ENCODE measurements at regions not wholly inside any gene's neighbourhood (a gene's known extent, or its start where the extent isn't known, plus 50 kb on each side); places are given as distances from the start of the nearest gene placed in this dataset.

GRCh38 chr19:30783936-30784335 lies 411.8 kb downstream of the ZNF536 start:
- no peak for DNase-seq (ENCODE audit: low spot score)

DNA sequence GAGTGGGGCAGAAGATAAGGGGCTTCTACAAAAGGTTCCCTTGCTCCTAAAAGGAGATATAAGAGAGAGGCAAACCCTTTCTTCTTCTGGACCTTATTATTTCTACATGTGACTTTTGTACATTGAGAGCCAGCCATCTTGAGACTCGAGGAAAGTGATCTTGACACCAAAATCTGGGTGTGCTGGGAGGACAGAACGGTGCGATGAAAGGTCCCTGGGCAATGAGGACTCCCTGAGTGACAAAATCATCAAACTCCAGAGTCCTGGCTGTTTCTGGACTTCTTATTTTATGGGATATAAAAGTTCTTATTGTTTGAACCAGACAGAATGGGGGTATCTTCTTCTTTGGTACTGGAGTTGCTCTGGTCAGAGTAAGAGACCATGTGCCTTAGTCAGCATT lies 411.0 kb downstream of the ZNF536 start:
- DNase-seq (ENCODE audit: low spot score) = no peak

DNA sequence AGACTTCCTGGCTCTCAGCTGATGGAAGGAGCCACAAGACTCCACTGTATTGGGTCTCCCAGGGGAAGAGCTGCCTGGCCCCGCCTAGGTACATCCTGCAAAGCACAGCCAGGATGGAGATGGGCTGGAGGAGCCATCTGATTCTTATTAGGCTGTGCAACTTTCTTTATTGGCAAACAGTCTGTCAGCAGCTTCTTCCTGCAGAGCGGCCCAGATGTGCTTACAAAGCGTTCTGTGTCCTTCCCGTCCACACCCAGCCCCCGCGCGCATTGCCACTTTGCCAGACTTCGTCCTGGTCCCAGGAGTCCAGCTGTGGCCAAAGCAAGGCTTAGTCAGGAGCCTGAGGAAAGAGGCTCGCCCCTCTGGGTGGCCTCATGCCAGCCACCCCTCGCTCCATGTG lies 409.3 kb downstream of the ZNF536 start:
- no peak for DNase-seq (ENCODE audit: low spot score)

DNA sequence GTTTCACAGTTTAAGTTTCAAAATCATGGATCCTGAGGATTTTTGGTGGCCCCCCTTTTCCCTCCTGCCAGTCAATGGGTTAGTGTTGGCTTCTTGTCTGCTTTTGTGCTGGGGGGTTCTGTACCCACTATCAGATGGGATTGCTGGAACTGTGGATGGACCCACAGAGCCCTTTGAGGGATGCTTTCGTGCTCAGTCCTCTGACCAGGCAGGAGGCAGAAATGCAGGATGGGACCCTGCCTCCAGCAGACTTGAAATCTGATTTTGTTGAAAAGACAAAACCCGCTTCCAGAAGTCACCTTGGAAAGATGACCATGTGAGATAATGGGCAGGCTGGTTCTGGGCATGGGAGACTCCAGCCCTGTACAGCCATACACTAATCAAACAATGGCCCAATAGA lies 408.9 kb downstream of the ZNF536 start:
- no peak for DNase-seq (ENCODE audit: low spot score)

GRCh38 chr19:30780456-30780855 lies 408.3 kb downstream of the ZNF536 start:
- DNase-seq (ENCODE audit: low spot score) = no peak

DNA sequence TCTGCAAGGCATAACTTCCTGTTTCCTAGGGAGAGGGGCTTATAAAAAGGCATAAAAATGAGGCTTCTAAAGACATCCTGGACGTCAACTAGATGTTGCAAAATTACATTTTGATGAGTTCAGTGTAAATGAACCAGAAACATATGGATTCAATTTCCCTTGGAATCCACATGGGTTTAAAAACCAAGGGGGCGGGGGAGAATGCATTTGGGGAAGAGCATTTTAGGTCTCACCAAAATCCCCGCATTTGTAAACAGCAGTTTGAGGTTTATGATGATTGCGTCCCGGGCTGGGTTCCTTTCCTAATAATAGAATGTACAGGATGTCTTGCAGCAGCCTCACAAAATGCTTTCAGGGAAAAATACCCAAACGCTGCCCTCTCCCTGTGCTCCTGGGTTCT lies 407.8 kb downstream of the ZNF536 start:
- DNase-seq (ENCODE audit: low spot score) = no peak

DNA sequence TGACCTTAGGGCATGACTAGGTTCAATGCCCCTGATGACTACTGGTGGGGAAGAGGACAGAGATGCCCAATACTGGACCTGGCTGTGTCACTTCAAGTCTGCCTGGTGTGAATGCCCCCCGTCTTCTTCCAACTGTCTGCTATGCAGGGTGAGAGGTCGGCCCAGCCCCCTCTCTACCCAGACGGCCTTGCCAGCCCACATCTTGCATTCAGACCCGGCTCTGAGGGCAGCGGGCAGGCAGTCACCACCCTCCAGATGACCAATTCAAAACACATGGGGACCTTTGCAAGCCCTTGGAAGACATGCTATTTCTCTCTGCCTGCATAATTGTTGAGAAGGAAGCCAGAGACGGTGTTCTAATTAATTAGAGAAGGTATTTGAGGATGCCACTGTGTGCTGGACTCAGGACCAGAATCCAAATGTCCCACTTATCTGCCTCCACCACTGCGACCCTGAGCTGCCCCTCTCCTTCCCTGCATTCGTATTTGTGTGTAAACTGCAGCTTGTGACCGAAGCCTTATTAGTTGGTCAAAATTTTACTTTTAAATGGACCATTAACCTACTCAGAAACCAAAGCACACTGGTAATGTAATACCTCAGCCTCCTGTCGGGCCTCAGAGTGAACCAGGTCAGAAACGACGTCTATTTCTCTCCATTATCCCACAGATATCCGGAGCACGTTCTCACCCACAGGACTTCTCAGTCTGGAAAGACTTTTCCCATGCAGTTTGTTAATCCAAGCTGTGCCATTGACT lies 407.0 kb downstream of the ZNF536 start:
- DNase-seq (ENCODE audit: low spot score) = no peak

DNA sequence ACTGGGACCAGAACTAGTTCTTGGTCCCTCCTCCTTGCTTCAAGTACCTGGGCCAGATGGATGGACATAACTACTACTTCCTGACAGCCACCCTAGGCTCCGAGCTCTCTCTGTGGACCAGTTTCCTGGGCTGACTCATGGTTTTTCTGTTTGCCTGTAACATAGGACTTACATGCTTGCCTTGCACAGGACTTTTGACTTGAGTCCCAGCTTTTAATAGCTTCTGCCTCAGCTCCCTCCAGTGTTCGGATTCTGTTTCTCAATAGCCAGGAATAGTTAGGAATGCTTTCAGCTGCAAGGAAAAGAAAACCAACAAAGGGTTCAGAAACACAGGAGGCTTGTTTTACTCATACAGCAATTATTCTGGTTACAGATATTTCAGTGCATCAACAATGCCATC lies 405.9 kb downstream of the ZNF536 start:
- DNase-seq (ENCODE audit: low spot score) = no peak

GRCh38 chr19:30775956-30776355 lies 403.8 kb downstream of the ZNF536 start:
- no peak for DNase-seq (ENCODE audit: low spot score)

- no peak for DNase-seq (ENCODE audit: low spot score)
Measured at GRCh38 chr19:30774252-30774766, 402.1 kb downstream of the ZNF536 start.

- DNase-seq (ENCODE audit: low spot score) = no peak
Measured at GRCh38 chr19:30762651-30763050, 390.5 kb downstream of the ZNF536 start.

DNA sequence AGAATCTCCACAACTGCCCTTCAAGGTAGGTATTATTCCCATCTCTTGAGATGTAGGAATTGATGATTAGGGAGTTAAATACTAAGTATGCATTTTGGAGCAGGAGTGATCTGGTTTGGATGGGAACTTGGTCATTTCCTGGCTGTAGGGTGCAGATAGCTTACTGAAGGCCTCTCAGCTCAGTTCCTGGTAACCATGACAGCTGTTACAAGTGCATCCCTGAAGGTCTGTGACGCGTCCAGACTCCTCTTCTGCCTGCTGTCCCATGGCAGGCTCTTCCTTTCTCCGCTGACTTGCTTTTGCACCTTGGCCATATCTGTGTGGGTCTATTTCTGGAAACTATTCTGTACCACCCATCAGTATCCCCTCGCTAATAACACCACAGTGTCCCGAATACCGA lies 387.8 kb downstream of the ZNF536 start:
- no peak for DNase-seq (ENCODE audit: low spot score)

GRCh38 chr19:30757837-30758617 lies 385.8 kb downstream of the ZNF536 start:
- DNase-seq (ENCODE audit: low spot score) = no peak

DNA sequence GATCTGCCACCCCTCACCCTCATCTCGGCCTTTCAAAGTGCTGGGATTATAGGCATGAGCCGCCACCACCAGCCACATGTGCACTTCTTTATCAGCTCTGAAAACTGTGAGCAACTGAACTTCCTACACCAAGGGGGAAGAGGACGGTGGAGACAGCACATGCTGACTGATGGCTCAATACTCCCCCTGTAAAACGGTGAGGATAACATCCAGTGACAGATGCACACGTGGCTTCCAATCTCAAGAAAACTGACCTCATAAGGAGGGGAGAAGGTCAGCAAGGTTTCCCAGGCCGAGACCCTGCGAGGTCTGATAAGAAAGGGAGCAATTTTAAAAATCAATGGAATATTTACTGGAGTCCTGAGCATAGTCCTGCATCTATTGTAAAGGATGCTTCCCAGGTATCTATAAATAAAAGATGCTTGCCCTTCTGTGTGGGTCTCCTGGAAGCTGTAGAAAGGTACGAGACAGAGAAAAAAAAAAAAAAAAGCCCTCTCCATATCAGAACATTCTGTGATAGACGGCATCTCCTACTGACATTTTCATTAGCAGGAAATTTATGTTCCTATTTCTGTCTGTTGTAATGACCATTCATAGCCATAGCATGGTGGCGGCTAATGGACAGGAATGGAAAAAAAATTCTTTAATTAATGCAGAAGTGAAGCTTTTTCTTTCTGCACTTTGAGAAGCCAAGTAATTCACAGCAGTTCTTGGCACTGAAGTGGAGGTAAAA lies 385.1 kb downstream of the ZNF536 start:
- DNase-seq (ENCODE audit: low spot score) = no peak

GRCh38 chr19:30755581-30755980 lies 383.4 kb downstream of the ZNF536 start:
- no peak for DNase-seq (ENCODE audit: low spot score)

DNA sequence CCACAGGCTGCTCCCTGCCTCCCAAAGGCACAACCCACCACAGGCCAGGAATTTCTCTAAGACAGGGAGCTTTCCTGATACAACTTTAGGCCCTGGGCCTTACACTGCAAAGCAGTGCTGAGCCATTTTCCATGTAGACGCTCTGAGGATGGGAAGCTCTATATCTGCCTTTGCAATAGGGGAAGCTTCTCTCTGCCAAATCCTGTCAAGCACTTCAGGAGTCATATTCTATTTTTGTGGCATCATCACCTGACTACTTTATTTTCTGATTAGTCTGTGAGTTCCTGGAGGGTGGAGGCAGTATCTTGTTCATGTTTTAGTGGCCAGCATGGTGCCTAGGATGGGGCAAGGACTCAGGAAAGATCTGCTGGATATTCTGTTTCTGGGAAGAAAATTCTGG lies 382.0 kb downstream of the ZNF536 start:
- DNase-seq (ENCODE audit: low spot score) = no peak

- DNase-seq (ENCODE audit: low spot score) = no peak
Measured at GRCh38 chr19:30752876-30753275, 380.7 kb downstream of the ZNF536 start.

DNA sequence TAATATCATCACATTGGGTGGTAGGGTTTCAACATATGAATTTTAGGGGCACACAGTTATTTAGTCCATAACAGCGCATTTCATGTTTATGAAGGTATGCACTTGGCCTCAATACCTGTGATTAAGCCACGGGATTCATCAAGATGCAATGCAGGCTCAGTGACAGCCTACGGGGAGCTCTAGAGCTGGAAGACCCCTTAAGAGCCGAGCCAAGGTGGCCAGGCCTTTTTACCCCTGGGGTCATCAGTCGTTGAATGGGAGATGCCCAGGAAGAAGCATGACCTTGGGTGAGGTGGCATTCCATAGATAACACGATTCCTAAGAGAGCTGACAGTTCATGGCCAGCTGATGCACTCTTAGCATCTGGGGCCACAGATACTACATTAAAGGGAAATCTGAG lies 380.0 kb downstream of the ZNF536 start:
- DNase-seq (ENCODE audit: low spot score) = no peak

- DNase-seq (ENCODE audit: low spot score) = no peak
Measured at GRCh38 chr19:30745476-30745985, 373.3 kb downstream of the ZNF536 start.

DNA sequence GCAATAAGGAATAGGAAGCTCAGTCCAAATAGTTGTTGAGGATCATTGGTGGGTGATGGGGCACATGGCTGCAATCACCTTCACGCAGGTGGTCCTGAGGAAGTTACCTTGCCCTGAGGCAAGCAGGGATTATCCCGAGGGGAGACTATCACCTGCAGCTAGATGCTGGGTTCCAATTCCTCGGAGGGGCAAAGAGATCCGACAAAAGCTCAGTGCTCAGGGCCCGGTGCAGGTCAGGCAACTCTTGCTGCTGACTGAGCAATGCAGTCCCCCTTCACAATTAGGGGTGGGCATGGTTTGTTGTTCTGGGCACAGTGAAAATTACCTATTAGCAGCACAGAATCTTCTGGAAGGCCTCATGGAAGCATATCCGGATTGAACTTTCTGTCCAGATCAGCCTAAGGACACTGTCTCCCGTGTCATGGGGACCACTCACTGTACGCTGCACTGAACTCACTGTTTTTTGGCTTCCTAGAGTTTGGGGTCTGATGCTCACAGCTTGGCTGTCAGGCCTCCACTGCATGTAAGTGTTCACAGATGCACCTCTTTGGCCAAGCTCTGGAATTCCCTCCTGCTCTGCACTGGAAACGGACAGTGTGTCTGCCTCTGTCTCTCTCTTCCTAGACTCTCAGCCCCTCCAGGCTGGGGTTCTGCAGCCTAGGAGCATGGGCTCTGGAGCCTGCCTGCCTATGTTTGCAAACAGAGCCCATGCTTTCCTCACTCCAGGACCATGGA lies 372.7 kb downstream of the ZNF536 start:
- no peak for DNase-seq (ENCODE audit: low spot score)

DNA sequence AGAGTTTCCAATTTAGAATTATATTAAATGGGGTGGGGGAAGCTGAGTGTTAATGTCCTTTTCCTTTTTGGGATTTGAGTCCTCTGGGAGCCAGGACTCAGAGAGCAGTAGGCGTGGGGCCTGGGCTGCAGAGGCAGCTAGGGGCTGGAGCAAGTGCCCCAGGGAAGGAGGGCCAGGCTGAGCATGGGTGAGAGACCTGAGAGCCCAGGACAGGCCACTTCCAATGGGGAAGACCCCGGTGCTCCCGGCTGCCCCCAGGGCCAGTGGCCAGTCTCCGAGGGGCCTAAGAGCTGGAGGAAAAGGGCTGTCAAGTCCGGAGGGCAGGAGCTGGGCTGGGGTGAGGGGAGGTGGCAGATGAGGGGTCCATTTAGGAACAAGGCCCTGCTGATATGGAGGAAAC lies 371.5 kb downstream of the ZNF536 start:
- no peak for DNase-seq (ENCODE audit: low spot score)

GRCh38 chr19:30743011-30743410 lies 370.8 kb downstream of the ZNF536 start:
- DNase-seq (ENCODE audit: low spot score) = no peak
